OCI-LY7 (cell line): ENCODE measurements at regions not wholly inside any gene's neighbourhood (a gene's known extent, or its start where the extent isn't known, plus 50 kb on each side); places are given as distances from the start of the nearest gene placed in this dataset.

Experiments
- BruUV-seq: library from RNA; stranded (reverse); fragments of 400-500 nt; replicated peaks from 2 replicates; lab custom pipeline; 2021; lab: Mats Ljungman, UMichigan
- CTCF ChIA-PET: fragments of 300-600 bp; sonication (Branson Sonifier 250); formaldehyde crosslinking; loops from one replicate; lab custom pipeline; 2022; ENCODE audit warnings: antibody characterized with exemption; ENCODE audit not compliant: unreplicated experiment; lab: Charles Lee
- POLR2A ChIA-PET: fragments of 300-600 bp; sonication (Branson Sonifier 250); formaldehyde crosslinking; loops from one replicate; lab custom pipeline; 2022; ENCODE audit warnings: antibody characterized with exemption; lab: Charles Lee
- DNase-seq: peaks from one replicate; pipeline ENCODE4 v3.0.0-alpha.2; 2015; ENCODE audit warnings: low spot score
- H2AFZ ChIP-seq: fragments of 200-600 bp; sonication (generic), shearing (Covaris generic); 2 replicates; pipeline ENCODE4 v1.6.1; 2014; ENCODE audit warnings: mild to moderate bottlenecking, antibody characterized with exemption, low read length, moderate library complexity
- H3K27ac ChIP-seq: fragments of 200-600 bp; sonication (generic); 2 replicates; pipeline ENCODE4 v1.5.1; 2014; ENCODE audit warnings: mixed run types, low read depth, mild to moderate bottlenecking, moderate library complexity, low read length, inconsistent platforms; ENCODE audit not compliant: poor library complexity, severe bottlenecking
- H3K36me3 ChIP-seq: fragments of 200-600 bp; sonication (generic); 2 replicates; pipeline ENCODE4 v1.6.1; 2014; ENCODE audit warnings: mild to moderate bottlenecking, antibody characterized with exemption, low read length, moderate library complexity, mixed read lengths; ENCODE audit not compliant: insufficient read depth
- H3K4me1 ChIP-seq: fragments of 200-600 bp; sonication (generic); 2 replicates; pipeline ENCODE4 v1.5.1; 2014; ENCODE audit warnings: mild to moderate bottlenecking, low read length; ENCODE audit not compliant: insufficient read depth, poor library complexity, severe bottlenecking
- H3K4me2 ChIP-seq: fragments of 200-600 bp; sonication (generic); 2 replicates; pipeline ENCODE4 v1.6.1; 2014; ENCODE audit warnings: mild to moderate bottlenecking, low read length
- H3K4me3 ChIP-seq: fragments of 200-600 bp; sonication (generic); 2 replicates; pipeline ENCODE4 v1.5.1; 2014; ENCODE audit warnings: mild to moderate bottlenecking, low read depth, low read length; ENCODE audit not compliant: poor library complexity, severe bottlenecking
- H3K79me2 ChIP-seq: fragments of 200-600 bp; sonication (generic); 2 replicates; pipeline ENCODE4 v1.6.1; 2016; ENCODE audit warnings: low read depth, mild to moderate bottlenecking, low read length, moderate library complexity, mixed read lengths; ENCODE audit not compliant: insufficient read depth
- H3K9me2 ChIP-seq: fragments of 200-600 bp; sonication (generic); 2 replicates; pipeline ENCODE4 v1.6.1; 2016; ENCODE audit warnings: mild to moderate bottlenecking, low read length, mixed read lengths; ENCODE audit not compliant: insufficient read depth
- H3K9me3 ChIP-seq: fragments of 200-600 bp; sonication (generic); 2 replicates; pipeline ENCODE4 v1.6.1; 2014; ENCODE audit warnings: mild to moderate bottlenecking, mixed run types, low read length, mixed read lengths
- H4K20me1 ChIP-seq: fragments of 200-600 bp; sonication (generic); 2 replicates; pipeline ENCODE4 v1.6.1; 2014; ENCODE audit warnings: mild to moderate bottlenecking, antibody characterized with exemption, low read length, moderate library complexity, mixed read lengths; ENCODE audit not compliant: insufficient read depth
- CTCF ChIP-seq: fragments of 200-600 bp; sonication (generic); conservative IDR thresholded peaks from 2 replicates; pipeline ENCODE4 v1.5.1; 2014; ENCODE audit warnings: mild to moderate bottlenecking, antibody characterized with exemption, low read length, moderate library complexity, mixed read lengths
- EZH2phosphoT487 ChIP-seq: fragments of 200-600 bp; sonication (generic); IDR thresholded peaks from 2 replicates; pipeline ENCODE4 v1.6.1; 2018; ENCODE audit warnings: low read depth, borderline replicate concordance, mild to moderate bottlenecking, mixed run types, antibody characterized with exemption, low read length, moderate library complexity, mixed read lengths
- intact Hi-C: fragments of 100-400 bp; cut with micrococcal nuclease; formaldehyde crosslinking; loops from one replicate; pipeline ENCODE4 v1.10.0; 2022; ENCODE audit not compliant: unreplicated experiment

DNA sequence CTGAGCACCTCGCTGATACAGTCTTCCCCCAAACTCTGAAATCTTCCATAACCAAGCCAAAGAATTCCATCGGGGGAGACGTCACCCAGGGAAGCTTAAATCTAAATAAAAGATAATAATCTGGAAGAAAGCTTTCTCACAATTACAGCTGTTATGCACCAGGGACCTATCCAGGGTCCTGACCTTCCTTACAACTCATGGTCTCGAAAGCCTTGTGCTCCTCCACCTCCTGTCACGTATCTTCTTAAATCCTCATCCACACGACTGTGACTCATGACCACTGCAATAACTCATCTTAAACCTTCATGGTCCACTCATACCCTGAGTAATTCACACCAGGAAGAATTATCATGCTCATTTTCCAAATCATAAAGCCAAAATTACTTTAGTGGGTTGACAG is 166.8 kb upstream of the FRG1 start:
- Histone ChIP-seq H3K79me2 (no peaks in the 10 kb centered on the region), H3K4me1 (no peaks in the 10 kb centered on the region), H4K20me1 (no peaks in the 10 kb centered on the region), H3K27ac (no peak overlapping the region), H3K36me3 (no peaks in the 10 kb centered on the region), H3K9me2 (no peaks in the 10 kb centered on the region), H3K4me3 (no peak overlapping the region), H3K4me2 (no peak overlapping the region), H3K9me3 (no peaks in the 10 kb centered on the region), H2AFZ (no peak overlapping the region)
- intact Hi-C loops = no loop called here
- CTCF ChIA-PET = no interaction called here
- no TSS peak for BruUV-seq
- POLR2A ChIA-PET = no interaction called here
- DNase-seq = no peak
- no peak for TF ChIP-seq EZH2phosphoT487
- no peak for TF ChIP-seq CTCF

- H3K9me2 ChIP-seq = no peaks in the 10 kb centered on the region
- H3K36me3 ChIP-seq = no peaks in the 10 kb centered on the region
- ChIA-PET POLR2A (interaction anchor here (0.7 kb wide), 1 partner anchor 833 kb away, joined by 3 read pairs; no protein-coding TSS in a partner anchor), CTCF (no interaction called here)
- intact Hi-C loops = no loop called here
- H4K20me1 ChIP-seq = no peaks in the 10 kb centered on the region
- no peaks in the 10 kb centered on the region for H3K9me3 ChIP-seq
- no peaks in the 10 kb centered on the region for H3K4me1 ChIP-seq
- no peak overlapping the region for H2AFZ ChIP-seq
- no peak overlapping the region for H3K4me2 ChIP-seq
- BruUV-seq = no TSS peak
- no peak overlapping the region for H3K4me3 ChIP-seq
- H3K79me2 ChIP-seq = no peaks in the 10 kb centered on the region
- H3K27ac ChIP-seq = no peak overlapping the region
- DNase-seq = no peak
- no peak for TF ChIP-seq EZH2phosphoT487
- no peak for TF ChIP-seq CTCF
Measured at GRCh38 chr4:189779281-189779980, 161.2 kb upstream of the FRG1 start.

DNA sequence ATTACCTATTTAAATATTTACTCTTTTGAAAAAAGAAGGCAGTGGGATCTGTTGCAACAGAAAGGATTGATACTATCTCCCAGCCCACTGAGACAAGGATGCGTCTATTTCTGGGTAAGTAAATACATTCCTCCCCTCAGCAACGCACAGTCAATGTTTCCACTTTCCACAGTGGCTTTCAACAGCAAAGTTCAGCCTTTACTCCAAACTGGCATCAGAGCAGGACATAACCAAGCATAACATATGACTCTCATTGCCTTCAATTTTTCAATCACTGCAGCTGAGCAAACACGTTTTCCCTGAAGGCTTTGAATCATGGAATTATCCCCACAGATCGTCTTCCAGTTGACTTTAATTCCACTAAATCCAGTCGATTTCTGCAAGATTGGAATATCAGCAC is 160.3 kb upstream of the FRG1 start:
- Histone ChIP-seq H3K27ac (no peak overlapping the region), H3K9me3 (no peaks in the 10 kb centered on the region), H2AFZ (no peak overlapping the region), H3K4me3 (no peak overlapping the region), H4K20me1 (no peaks in the 10 kb centered on the region), H3K9me2 (no peaks in the 10 kb centered on the region), H3K36me3 (no peaks in the 10 kb centered on the region), H3K4me1 (no peaks in the 10 kb centered on the region), H3K4me2 (no peak overlapping the region), H3K79me2 (no peaks in the 10 kb centered on the region)
- intact Hi-C loops = no loop called here
- DNase-seq = no peak
- TF ChIP-seq CTCF (no peak), EZH2phosphoT487 (no peak)
- POLR2A ChIA-PET = no interaction called here
- CTCF ChIA-PET = no interaction called here
- BruUV-seq = no TSS peak
